Effector memory CD4-positive, alpha-beta T cell (primary cell): ENCODE measurements at regions not wholly inside any gene's neighbourhood (a gene's known extent, or its start where the extent isn't known, plus 50 kb on each side); places are given as distances from the start of the nearest gene placed in this dataset.

Experiments
- DNase-seq, 3 donors: peaks; one replicate each; pipeline ENCODE4 v3.0.0-alpha.2; 2020
- H3K27ac ChIP-seq: 2 replicates; pipeline ENCODE4 v1.7.0; 2013; ENCODE audit warnings: mild to moderate bottlenecking, low read length, moderate library complexity; ENCODE audit not compliant: insufficient read depth, poor library complexity, severe bottlenecking
- H3K27me3 ChIP-seq: replicated peaks from 2 replicates; pipeline ENCODE4 v1.7.0; 2013; ENCODE audit warnings: mild to moderate bottlenecking, low read length; ENCODE audit not compliant: insufficient read depth, control insufficient read depth, poor library complexity, severe bottlenecking
- H3K36me3 ChIP-seq: 2 replicates; pipeline ENCODE4 v1.7.0; 2013; ENCODE audit warnings: mild to moderate bottlenecking, low read length, moderate library complexity; ENCODE audit not compliant: control insufficient read depth, insufficient read depth
- H3K4me1 ChIP-seq: 2 replicates; pipeline ENCODE4 v1.7.0; 2013; ENCODE audit warnings: low read length, mild to moderate bottlenecking; ENCODE audit not compliant: control insufficient read depth, insufficient read depth, poor library complexity, severe bottlenecking
- H3K4me3 ChIP-seq: 2 replicates; pipeline ENCODE4 v1.7.0; 2013; ENCODE audit warnings: low read length, low read depth, mild to moderate bottlenecking; ENCODE audit not compliant: insufficient read depth, poor library complexity, severe bottlenecking
- H3K9me3 ChIP-seq: 2 replicates; pipeline ENCODE4 v1.7.0; 2013; ENCODE audit warnings: mild to moderate bottlenecking, low read length, moderate library complexity; ENCODE audit not compliant: control insufficient read depth

DNA sequence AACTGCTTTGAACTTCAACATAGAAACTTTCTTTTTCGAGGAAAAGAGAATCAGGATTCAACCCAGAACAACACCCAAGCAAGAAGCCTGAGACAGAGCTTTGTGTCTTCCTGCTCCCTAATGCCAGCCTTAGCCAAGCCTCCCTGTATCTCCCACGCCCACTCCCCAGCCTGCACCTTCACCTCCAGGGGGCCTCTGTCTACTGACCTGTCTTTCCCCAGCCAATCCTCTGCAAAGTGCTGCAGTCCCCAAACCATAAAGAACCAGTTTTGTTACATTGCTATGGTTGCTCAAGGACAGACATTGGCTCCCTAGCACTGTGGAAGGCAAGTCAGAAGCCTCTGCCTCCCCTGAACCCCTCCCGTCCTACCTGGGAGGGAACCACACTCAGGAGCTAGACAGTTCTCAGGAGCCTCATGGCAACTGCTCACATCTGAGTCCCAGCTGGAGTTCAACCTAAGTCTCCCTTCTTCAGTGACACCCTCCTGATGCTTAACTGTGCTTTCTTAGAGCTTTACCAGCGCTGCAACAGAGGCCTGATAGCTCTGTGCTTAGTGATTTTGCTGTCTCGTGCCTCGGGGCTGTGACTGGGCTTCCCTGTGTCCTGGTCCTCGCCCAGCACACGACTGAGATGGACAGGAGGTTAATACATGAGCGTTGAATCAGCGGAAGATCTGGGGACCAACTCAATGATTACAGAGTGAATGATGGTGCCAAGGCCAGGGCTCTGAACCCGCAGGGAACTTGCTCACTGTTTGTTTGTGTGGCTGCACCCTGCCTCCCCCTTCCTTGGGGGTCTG is 101.5 kb upstream of the DUSP22 start:
- no peaks in the 10 kb centered on the region for H3K36me3 ChIP-seq
- H3K4me1 ChIP-seq, result peaks cover 30% of the 10 kb centered on the region
- H3K9me3 ChIP-seq, result no peaks in the 10 kb centered on the region
- no peak for DNase-seq
- H3K27me3 ChIP-seq, result no peaks in the 10 kb centered on the region
- no peak overlapping the region for H3K4me3 ChIP-seq
- H3K27ac ChIP-seq, result no peak overlapping the region

DNA sequence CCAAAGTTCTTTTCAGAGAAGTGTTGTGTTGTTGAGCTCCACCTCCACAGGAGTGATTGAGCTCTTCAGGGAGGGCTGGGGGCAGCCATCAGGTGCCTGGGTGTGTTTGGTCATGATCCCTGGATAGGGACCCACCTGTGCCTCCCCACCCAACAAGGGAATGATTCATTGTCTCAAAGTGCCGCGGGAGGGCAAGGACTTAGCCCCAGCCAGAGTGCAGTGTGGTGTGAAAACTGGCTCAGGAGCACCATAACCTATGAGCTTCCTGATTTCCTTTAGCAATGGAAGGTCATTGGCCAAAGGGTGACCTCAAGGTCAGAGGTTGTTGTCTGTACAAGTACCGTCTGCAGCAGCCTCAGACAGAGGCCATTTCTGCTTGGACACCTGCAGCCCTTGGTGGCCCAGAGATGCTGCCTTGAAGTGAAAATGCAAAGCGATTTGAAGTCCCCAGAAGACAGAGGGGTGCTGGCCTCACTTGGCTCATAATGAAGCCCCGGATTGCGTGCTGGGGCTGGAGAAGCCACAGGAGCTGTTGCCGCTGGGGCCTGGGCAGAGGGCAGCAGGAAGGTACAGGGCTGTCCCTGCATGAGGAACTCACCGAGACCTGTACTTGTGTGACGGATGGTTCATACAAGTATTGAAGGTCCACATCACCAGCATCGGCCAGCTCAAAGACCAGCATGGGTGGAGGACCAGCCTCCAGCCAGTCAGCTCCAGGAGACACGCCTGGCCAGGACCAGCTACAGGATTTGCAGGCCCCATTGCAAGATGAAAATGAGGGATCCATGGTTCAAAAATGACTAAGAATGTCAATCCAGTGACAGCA is 100.6 kb upstream of the DUSP22 start:
- Histone ChIP-seq H3K36me3 (no peaks in the 10 kb centered on the region), H3K27me3 (no peaks in the 10 kb centered on the region), H3K27ac (no peak overlapping the region), H3K9me3 (no peaks in the 10 kb centered on the region), H3K4me3 (no peak overlapping the region), H3K4me1 (peaks cover 34% of the 10 kb centered on the region)
- DNase-seq, result no peak

DNA sequence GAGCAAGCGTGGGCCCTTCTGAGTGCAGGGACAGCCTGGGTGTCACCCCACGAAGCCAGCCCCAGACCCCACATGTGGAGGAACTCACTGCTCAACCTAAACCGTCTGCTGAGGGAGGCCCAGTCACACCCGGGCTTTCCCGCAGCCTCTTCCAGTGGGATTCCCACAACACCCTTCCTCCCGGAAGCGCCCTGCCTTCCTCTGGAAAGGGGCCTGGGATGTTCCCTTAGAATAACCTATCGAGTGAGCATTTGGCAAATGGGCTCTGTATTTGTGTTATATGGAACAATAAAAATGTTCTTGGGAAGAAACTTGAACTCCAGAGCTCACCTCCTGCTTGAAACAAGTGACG is 100.0 kb upstream of the DUSP22 start:
- no peaks in the 10 kb centered on the region for H3K27me3 ChIP-seq
- H3K4me3 ChIP-seq, result no peak overlapping the region
- peaks cover 34% of the 10 kb centered on the region for H3K4me1 ChIP-seq
- H3K36me3 ChIP-seq, result no peaks in the 10 kb centered on the region
- no peaks in the 10 kb centered on the region for H3K9me3 ChIP-seq
- no peak for DNase-seq
- no peak overlapping the region for H3K27ac ChIP-seq

DNA sequence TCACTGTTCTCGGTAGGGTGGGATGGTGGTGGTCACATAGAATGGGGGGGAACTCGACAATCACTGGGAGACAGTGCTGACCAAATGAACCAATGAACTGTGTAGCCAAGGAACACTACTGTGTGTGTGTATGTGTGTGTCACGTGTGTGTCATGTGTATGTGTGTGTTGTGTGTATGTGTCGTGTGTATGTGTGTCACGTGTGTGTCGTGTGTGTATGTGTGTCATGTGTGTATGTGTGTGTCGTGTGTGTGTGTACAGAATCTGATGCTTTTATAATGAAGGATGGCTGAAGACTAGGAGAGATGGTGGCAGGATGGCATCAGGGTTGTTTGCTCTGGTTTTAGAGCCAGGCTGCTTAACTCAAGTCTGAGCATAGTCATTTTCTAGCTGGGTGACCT is 99.1 kb upstream of the DUSP22 start:
- no peak for DNase-seq
- peak overlapping the region; percentile 14 for H3K27ac ChIP-seq
- H3K36me3 ChIP-seq, result no peaks in the 10 kb centered on the region
- no peaks in the 10 kb centered on the region for H3K27me3 ChIP-seq
- no peaks in the 10 kb centered on the region for H3K9me3 ChIP-seq
- H3K4me1 ChIP-seq, result peaks cover 34% of the 10 kb centered on the region
- H3K4me3 ChIP-seq, result no peak overlapping the region

DNA sequence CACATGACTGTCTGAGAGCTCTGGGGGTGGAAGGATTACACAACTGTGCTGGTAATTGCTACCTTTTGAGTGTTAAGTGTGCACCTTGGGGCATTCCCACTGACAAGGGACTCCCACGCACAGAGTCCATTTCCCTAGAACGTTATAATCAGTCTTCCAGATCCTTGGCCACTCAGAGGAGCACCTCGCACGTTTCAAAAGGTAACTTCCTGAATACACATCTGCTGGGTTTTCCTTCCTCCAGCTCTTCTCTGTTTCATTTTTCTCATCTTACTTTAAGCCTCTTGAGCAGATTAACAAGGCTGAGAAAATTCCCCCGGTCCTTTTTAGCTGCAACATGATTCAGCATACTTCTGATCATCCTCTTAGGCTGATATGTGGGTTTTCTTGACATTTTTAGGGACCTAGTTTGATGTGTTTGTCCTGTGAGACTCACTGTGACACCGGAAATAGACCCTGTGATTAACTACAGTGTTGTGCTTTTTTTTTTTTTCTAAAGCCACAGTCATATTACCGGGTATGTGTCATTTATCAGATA is 98.4 kb upstream of the DUSP22 start:
- Histone ChIP-seq H3K9me3 (no peaks in the 10 kb centered on the region), H3K4me3 (peak overlapping the region; percentile 16), H3K36me3 (no peaks in the 10 kb centered on the region), H3K4me1 (peaks cover 29% of the 10 kb centered on the region), H3K27ac (peak overlapping the region; percentile 14), H3K27me3 (no peaks in the 10 kb centered on the region)
- no peak for DNase-seq

DNA sequence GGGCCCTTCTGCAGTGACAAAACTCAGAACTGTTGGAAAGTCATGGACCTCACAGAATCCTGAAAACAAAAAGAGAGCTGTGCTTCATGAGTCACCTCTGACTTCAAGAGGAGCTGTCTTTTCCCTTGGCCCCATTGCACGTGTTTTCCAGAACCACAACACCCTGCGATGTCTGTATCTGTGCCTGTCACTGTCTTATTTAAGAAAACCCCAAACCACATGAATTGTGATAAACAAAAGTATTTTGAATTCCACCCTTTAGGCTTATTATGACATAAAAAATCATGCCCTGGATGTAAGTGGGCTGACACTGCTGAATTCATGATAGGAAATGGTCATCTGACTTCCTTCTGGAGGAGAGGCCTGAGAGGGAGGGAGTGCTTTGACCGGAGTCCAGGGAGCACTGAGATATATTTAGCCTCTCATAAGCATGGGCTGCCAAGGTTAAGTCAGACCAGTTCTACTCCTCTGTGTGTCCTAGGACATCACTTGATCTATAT is 96.4 kb upstream of the DUSP22 start:
- Histone ChIP-seq H3K4me3 (no peak overlapping the region), H3K4me1 (peaks cover 26% of the 10 kb centered on the region), H3K27ac (no peak overlapping the region), H3K27me3 (no peaks in the 10 kb centered on the region), H3K9me3 (no peaks in the 10 kb centered on the region), H3K36me3 (no peaks in the 10 kb centered on the region)
- DNase-seq, result peak in 2 of 3 donors; percentile 32 to 34

DNA sequence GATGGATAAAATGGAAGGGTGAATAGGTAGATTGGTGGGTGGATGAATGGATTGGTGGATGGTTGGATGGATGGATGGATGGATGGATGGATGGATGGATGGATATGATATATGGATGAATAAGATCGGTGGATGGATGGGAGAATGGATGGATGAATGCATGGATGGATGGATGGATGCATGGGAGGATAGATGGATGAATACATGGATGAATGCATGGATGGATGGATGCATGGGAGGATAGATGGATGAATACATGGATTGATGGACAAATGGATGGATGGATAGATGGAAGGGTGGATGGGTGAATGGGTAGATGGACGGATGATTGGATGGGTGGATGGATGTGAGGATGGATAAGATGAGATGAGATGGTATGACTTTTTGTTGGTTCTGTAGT is 95.7 kb upstream of the DUSP22 start:
- Histone ChIP-seq H3K36me3 (no peaks in the 10 kb centered on the region), H3K9me3 (no peaks in the 10 kb centered on the region), H3K27ac (no peak overlapping the region), H3K4me1 (peaks cover 26% of the 10 kb centered on the region), H3K4me3 (no peak overlapping the region), H3K27me3 (no peaks in the 10 kb centered on the region)
- DNase-seq, result no peak

DNA sequence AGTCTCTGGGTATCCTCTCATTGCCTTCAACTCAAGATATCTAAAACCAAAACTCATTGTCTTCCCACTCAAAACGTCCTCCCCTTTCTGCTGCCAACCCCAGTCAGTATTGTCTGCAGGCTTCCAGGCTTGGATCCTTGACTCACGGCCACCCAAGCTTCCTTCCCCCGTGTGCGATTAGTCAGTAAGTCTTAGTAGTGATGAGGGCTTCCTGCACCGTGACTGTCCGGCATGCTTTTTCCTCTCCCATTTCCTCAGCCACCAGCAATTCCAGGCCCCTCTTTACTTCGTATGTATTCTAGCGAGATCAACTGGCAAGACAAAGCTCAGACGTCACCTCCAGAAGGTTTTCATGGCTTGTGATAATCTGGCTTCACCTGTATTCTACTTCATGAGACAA is 88.6 kb upstream of the DUSP22 start:
- H3K27me3 ChIP-seq, result no peaks in the 10 kb centered on the region
- H3K36me3 ChIP-seq, result no peaks in the 10 kb centered on the region
- no peak for DNase-seq
- H3K9me3 ChIP-seq, result no peaks in the 10 kb centered on the region
- no peaks in the 10 kb centered on the region for H3K4me1 ChIP-seq
- no peak overlapping the region for H3K4me3 ChIP-seq
- H3K27ac ChIP-seq, result no peak overlapping the region

DNA sequence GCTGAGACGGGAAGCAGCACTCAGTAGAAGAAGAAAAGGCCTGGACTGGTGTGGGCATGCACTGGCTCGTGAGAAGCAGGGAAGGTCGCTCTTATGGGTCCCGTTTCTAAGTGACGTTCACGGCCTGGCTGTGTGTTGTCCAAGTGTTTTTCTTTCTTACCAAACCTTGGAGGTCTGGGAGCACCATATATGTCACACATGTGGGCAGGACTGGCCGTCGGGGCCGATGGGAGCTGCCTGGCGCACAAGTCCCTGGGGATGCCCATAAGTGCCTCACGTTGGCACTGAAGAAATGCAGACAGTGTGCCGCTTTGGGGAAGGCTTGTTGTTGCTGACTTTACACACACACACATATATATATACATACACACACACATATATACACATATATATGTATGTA is 86.0 kb upstream of the DUSP22 start:
- Histone ChIP-seq H3K4me3 (no peak overlapping the region), H3K4me1 (peaks cover 8% of the 10 kb centered on the region), H3K36me3 (no peaks in the 10 kb centered on the region), H3K9me3 (no peaks in the 10 kb centered on the region), H3K27ac (no peak overlapping the region), H3K27me3 (no peaks in the 10 kb centered on the region)
- no peak for DNase-seq

DNA sequence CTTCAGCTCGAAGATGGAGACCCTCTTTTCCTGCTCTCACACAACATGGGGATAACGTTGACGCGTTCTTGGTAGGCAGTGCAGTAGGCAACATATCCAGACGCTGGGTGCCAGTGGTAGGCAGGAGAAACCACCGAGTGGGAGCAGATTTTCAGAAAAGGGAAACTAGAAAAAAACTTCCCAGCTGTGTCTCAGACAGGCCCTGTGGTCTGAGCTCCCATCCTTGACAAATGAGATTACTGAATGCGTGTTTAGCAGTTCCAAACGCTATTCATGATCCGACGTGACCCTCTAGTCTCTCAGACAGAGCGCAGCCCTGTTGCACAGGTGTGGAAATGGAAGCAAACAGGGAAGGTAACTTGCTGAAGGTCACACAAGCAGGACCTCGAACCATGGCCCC is 83.9 kb upstream of the DUSP22 start:
- Histone ChIP-seq H3K27me3 (no peaks in the 10 kb centered on the region), H3K9me3 (no peaks in the 10 kb centered on the region), H3K27ac (no peak overlapping the region), H3K4me1 (peaks cover 8% of the 10 kb centered on the region), H3K36me3 (no peaks in the 10 kb centered on the region), H3K4me3 (no peak overlapping the region)
- DNase-seq, result no peak
